ENCODE measurements at regions not wholly inside any gene's neighbourhood (a gene's known extent, or its start where the extent isn't known, plus 50 kb on each side); places are given as distances from the start of the nearest gene placed in this dataset.
"Not testable (repeated sequence)": the region's sequence is repeated elsewhere in the genome, so short reads cannot be mapped to it uniquely, and the experiment has no call there.

- DNase-seq (ENCODE audit: low read depth), result no peak
Observed at GRCh38 chr6:106849120-106849519, 125.4 kb downstream of the CD24 start.

DNA sequence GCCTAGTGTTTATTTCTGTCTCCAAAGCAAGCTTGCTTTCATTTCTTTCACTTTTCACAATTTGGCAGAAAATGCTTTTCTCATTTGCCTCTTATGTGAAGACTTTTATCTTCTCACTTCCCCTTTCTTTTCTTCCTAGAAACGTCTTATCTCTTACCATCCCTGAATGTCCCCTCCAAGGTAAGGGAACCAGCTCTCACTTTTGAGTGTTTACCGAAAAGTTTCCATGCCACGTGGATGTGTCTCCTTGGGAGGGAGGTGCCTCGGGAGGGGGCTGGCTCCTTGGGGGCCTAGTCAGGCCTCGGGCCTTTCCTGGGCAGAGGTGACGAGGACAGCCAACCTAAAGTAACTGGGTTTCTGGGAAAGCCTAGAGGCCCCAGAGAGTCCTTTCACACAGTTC, 127.4 kb downstream of the CD24 start:
- DNase-seq (ENCODE audit: low read depth), result no peak

- DNase-seq (ENCODE audit: low read depth), result no peak
Observed at GRCh38 chr6:106844930-106845329, 129.6 kb downstream of the CD24 start.

DNA sequence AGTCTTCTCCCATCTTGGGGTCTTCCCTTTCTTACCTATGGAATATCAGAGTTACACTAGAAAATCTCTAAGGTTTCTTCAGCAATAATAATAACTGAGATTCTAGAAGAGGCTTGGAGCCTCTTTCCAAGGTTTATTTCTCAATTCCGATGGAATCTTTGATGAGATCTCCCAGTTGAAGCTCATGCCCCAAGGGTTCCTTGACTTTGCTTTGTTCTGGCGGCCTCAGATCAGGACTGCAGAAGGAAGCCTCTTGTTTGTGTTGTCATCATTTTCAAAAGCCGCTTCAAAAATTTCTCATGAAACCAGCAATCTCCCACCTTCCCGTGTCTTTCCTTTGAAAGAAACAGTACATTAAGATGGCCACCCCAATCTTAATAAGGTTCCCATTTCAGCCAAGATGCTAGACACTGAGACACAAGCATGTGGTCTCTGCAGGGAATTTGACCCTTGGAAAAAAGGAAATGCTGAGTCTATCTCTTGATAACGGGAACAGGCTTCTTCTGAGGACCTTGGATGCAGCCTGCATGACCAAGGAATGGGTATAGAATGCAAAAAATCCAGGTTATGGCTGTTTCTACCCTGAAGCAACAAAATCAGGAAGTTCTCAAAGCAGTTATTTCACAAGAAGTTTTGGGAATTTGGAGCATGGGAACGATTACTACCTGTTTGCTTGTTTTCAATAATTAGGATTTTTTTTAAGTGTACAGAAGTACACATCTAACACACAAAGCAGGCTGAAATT, 141.6 kb downstream of the CD24 start:
- DNase-seq (ENCODE audit: low read depth), result no peak

DNA sequence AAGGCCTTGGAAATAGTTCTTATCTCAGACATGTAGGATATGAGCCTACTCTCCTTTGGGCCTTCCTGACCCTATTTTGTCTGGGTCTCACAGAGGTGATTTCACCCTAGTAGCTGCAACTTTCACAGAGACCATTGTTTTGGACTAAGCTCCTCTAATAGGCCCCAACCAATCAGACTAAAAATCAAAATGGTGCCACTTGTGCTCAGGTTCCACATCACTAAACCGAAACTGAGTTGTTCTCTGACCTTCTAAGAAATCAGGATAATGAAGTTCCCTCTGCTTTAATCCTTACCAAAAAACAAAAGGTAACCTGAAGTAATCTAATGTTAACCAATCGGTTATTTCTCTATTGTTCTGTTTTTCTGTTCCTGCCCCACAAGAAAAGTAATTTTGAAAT, 143.6 kb downstream of the CD24 start:
- no peak for DNase-seq (ENCODE audit: low read depth)

- no peak for DNase-seq (ENCODE audit: low read depth)
Observed at GRCh38 chr6:106829451-106829850, 145.1 kb downstream of the CD24 start.

GRCh38 chr6:106827081-106827480, 147.4 kb downstream of the CD24 start:
- DNase-seq (ENCODE audit: low read depth), result no peak

DNA sequence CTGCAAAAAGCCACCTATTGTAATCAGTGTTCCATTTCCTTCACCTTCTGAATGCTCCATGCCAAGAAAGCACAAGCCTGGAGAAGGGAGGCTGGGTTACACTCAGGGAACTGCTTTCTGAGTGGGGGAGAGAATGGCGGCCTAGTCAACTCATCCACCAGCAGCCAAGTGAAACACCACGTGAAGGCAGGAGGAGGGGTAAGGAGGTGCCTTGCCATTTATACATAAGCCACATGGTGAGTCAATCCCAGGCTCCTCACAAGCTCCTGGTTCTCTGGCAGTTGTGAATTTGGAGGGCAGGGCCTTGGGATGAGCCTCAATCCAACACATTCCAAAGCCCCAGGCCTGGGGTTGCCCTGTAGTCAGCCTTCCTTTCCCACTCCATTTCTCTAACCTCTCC, 149.4 kb downstream of the CD24 start:
- DNase-seq (ENCODE audit: low read depth), result no peak

GRCh38 chr6:106823732-106824351, 150.7 kb downstream of the CD24 start:
- DNase-seq (ENCODE audit: low read depth), result no peak

- no peak for DNase-seq (ENCODE audit: low read depth)
Observed at GRCh38 chr6:106823058-106823457, 151.5 kb downstream of the CD24 start.

DNA sequence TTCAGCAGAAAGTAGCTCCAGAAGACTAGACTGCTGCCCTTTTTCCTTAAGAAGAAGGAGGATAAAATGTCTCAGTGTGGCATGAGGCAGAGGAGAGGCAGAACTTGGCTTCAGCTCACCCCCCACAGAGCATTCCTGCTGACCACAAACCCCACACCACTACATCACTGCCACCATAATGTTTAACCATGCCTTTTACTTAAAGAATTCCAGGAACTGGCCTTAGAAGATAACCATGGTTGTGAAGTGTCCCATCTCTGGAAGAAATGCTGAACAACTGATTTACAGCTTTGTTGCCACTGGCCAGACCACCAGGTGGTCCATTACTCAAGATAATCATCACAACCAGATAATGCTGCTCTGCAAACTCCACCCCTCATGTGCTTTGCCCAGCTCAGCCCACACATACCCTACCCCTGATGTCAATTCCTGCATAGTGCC, 154.1 kb downstream of the CD24 start:
- DNase-seq (ENCODE audit: low read depth), result no peak

GRCh38 chr6:106811088-106811686, 163.3 kb downstream of the CD24 start:
- DNase-seq (ENCODE audit: low read depth), result no peak

- no peak for DNase-seq (ENCODE audit: low read depth)
Observed at GRCh38 chr6:106808758-106809157, 165.8 kb downstream of the CD24 start.

DNA sequence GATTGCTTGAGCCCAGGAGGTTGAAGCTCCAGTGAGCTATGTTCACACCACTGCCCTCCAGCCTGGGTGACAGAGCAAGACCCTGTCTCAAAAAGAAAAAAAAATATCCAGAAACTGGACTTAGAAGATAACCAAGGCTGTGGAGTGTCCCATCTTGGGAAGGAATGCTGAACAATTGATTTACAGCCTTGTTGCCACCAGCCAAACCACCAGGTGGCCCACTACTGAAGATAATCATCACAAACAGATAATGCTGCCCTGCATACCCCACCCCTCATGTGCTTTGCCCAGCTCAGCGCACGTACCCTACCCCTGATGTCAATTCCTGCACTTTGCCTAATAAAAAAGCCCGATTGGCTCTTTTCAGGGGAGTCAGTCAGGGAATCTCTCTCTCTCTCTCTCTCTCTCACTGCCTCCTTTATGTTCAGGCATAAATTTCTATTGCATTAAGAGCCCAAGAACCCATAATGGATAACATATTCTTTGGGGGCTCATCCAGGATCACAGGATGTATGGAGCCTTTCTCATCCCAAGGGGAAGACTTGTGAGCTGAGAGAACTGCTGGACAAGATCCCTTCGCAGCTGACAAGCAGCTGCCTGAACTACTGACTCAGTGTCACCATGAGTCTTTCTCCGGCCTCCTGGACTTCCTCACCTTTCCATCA, 166.4 kb downstream of the CD24 start:
- no peak for DNase-seq (ENCODE audit: low read depth)

DNA sequence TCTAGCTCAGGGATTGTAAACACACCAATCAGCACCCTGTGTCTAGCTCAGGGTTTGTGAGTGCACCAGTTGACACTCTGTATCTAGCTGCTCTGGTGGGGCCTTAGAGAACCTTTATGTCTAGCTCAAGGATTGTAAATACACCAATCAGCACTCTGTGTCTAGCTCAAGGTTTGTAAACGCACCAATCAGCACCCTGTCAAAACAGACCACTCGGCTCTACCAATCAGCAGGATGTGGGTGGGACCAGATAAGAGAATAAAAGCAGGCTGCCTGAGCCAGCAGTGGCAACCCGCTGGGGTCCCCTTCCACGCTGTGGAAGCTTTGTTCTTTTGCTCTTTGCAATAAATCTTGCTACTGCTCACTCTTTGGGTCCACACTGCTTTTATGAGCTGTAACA, 168.3 kb downstream of the CD24 start:
- not testable (repeated sequence) for DNase-seq (ENCODE audit: low read depth)

DNA sequence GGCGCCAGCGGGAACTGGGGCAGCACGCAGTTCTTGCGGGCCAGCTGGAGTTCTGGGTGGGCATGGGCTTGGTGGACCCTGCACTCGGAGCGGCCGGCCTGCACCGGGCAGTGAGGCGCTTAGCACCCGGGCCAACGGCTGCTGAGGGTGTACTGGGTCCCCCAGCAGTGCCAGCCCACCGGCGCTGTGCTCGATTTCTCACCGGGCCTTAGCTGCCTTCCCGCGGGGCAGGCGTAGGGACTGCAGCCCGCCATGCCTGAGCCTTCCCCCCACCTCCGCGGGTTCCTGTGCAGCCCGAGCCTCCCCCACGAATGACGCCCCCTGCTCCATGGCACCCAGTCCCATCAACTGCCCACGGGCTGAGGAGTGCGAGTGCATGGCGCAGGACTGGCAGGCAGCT, 168.8 kb downstream of the CD24 start:
- DNase-seq (ENCODE audit: low read depth), result no peak

- no peak for DNase-seq (ENCODE audit: low read depth)
Observed at GRCh38 chr6:106804346-106805335, 169.9 kb downstream of the CD24 start.

GRCh38 chr6:106803188-106803587, 171.3 kb downstream of the CD24 start:
- DNase-seq (ENCODE audit: low read depth), result no peak

GRCh38 chr6:106802139-106802538, 172.4 kb downstream of the CD24 start:
- DNase-seq (ENCODE audit: low read depth), result no peak

DNA sequence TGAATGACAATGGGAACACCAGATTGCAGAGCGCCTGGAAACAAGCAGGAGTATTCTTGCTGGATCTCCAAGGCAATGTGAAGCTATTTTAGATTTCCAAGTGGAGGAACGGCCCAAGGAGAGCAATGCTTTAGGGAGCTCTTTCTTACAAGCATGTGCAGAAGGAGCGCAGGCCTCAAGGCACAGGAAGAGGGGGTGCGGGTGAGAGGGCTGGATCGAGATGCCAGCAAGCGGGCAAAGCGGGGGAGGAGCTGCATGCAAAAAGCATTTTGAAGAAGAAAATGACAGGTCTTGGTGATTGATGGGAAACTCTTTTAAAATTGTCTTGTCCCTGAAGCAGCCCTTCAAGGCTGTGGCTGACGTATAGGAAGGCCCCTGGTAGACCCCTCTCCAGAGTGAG, 171.9 kb downstream of the QRSL1 start:
- no peak for DNase-seq (ENCODE audit: low read depth)

GRCh38 chr6:106800379-106800778, 171.0 kb downstream of the QRSL1 start:
- no peak for DNase-seq (ENCODE audit: low read depth)

Data from GM04503 (cell line).